ENCODE measurements at regions not wholly inside any gene's neighbourhood (a gene's known extent, or its start where the extent isn't known, plus 50 kb on each side); places are given as distances from the start of the nearest gene placed in this dataset.

- no peak for TF ChIP-seq CTCF (IDR thresholded peaks at IDR 0.05)
- TF ChIP-seq POLR2AphosphoS5 (IDR thresholded peaks at IDR 0.05), result no peak
- TF ChIP-seq POLR2A (IDR thresholded peaks at IDR 0.05), result no peak
These were observed 410.0 kb upstream of the SEMA3D start for GRCh38 chr7:85596827-85597226.

Data from breast epithelium (tissue), 3 donors.